Ishikawa (cell line): ENCODE measurements at regions not wholly inside any gene's neighbourhood (a gene's known extent, or its start where the extent isn't known, plus 50 kb on each side); places are given as distances from the start of the nearest gene placed in this dataset.

Source experiments
- CEBPB ChIP-seq: IDR thresholded peaks from 2 replicates; pipeline ENCODE4 v1.6.1; 2012
- CREB1 ChIP-seq: IDR thresholded peaks from 2 replicates; pipeline ENCODE4 v1.6.1; 2012; ENCODE audit warnings: low read depth
- EGR1 ChIP-seq: IDR thresholded peaks from 2 replicates; pipeline ENCODE4 v1.6.1; 2012
- EP300 ChIP-seq: IDR thresholded peaks from 2 replicates; pipeline ENCODE4 v1.6.1; 2012; ENCODE audit warnings: borderline replicate concordance
- FOXM1 ChIP-seq: IDR thresholded peaks from 2 replicates; pipeline ENCODE4 v1.6.1; 2012; ENCODE audit warnings: low read depth, borderline replicate concordance
- NFIC ChIP-seq: IDR thresholded peaks from 2 replicates; pipeline ENCODE4 v1.6.1; 2012
- RAD21 ChIP-seq: IDR thresholded peaks from 2 replicates; pipeline ENCODE4 v1.6.1; 2012; ENCODE audit warnings: low read depth
- REST ChIP-seq: IDR thresholded peaks from 2 replicates; pipeline ENCODE4 v1.6.1; 2012; ENCODE audit warnings: low read depth, mild to moderate bottlenecking
- TAF1 ChIP-seq: IDR thresholded peaks from 2 replicates; pipeline ENCODE4 v1.6.1; 2012; ENCODE audit warnings: low read depth, mild to moderate bottlenecking
- TCF12 ChIP-seq: IDR thresholded peaks from 2 replicates; pipeline ENCODE4 v1.6.1; 2012; ENCODE audit warnings: low read depth
- TEAD4 ChIP-seq: IDR thresholded peaks from 2 replicates; pipeline ENCODE4 v1.6.1; 2012
- USF1 ChIP-seq: IDR thresholded peaks from 2 replicates; pipeline ENCODE4 v1.6.1; 2012
- YY1 ChIP-seq: IDR thresholded peaks from 2 replicates; pipeline ENCODE4 v1.6.1; 2012; ENCODE audit warnings: low read depth
- ZBTB7A ChIP-seq: IDR thresholded peaks from 2 replicates; pipeline ENCODE4 v1.6.1; 2012; ENCODE audit warnings: low read depth
- TF ChIP-seq, protein P1 (sequence below): IDR thresholded peaks from 2 replicates; pipeline ENCODE4 v1.6.1; 2012

DNA sequence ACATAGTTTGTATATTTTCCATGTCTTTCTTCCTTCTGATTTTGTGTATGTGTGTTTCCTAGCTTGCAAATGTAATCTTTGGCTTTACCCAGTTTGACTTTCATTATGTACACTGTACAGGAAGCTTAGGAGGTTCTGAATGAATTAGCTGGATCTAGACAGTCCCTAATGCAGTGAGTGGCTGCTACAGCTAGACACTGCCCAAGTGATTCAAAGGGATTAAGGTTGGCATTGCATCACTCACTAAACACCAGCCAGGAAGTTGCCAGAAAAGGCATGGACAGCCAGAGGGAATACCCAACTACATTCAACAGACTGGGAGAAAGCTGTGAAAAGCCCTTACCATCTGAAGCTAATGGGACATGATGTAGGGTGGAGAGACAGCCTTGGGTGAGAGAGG, 316.0 kb upstream of the MEX3C start:
- TF ChIP-seq YY1 (no peak), TAF1 (no peak), REST (no peak), FOXM1 (no peak), EGR1 (no peak), TEAD4 (no peak), USF1 (no peak), RAD21 (no peak), CREB1 (no peak), TCF12 (no peak), ZBTB7A (no peak), EP300 (no peak), NFIC (no peak)
- TF ChIP-seq, protein P1, sequence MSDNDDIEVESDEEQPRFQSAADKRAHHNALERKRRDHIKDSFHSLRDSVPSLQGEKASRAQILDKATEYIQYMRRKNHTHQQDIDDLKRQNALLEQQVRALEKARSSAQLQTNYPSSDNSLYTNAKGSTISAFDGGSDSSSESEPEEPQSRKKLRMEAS, result no peak

DNA sequence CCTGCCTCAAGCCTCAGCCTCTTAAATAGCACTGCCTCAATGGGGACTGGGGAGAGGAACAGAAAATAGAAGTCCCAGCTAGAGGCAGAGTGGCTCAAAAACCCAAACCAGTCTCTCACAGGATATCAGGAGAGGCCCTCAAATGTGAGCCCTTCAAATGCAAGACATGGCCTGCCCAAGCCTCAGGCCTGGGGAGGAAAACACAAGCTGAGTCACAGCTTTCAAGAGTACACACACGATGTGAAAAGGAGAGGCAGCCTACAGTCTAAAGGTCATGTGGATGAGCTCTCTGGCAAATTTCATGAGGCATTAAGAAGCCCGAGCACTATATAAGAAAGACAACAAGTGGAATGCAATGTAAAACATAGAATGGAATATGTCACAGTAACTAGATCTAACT, 316.6 kb upstream of the MEX3C start:
- TF ChIP-seq TCF12, result no peak

DNA sequence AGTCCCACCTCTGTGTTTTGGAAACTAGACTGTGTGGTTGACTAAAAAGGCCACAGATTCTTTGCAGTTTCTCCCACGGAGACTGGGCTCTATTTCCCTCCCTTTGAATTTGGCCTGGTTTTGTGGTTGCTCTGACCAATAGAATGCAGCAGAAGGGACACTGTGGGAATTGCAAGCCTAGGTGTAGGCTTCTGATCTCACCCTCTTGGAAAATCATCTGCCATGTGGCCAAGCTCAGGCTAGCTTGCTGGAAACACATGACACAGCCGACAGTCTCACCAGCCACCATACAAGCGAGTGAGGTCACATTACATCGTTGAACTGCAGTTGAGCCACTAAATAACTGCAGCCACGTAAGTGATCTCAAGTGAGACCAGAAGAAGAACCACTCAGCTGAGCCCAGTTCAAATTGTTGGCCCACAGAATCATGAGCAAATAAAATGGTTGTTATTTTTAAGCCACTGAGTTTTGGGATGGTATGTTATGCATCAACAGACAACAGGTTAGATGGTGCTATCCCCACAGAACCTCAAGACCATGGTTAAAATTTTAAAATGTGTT, 319.1 kb upstream of the MEX3C start:
- TF ChIP-seq USF1 (no peak), CEBPB (no peak), CREB1 (no peak), NFIC (no peak), REST (no peak), EP300 (no peak), EGR1 (no peak), FOXM1 (no peak), RAD21 (no peak), TAF1 (no peak), ZBTB7A (no peak), YY1 (no peak), TCF12 (no peak), TEAD4 (no peak)
- TF ChIP-seq, protein P1, result no peak

DNA sequence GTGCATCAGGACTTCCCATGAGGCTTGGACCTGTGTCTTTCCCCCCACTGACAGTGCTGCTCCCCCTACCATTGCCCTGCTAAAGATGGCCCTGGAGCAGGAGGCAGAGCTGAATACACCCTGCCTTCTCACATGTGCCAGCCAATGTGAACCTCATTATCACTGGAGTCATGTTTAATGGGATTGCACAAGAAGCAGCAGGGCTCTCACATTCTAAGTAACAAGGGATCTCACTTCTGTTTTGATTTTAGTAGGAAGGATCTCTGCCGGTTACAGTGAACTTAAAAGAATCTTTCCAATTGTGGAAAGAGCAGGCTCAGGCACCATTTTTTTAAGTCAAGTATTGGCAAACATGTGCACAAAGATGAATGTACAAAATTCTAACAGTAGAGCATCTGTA, 322.1 kb upstream of the MEX3C start:
- TF ChIP-seq, protein P1, result no peak
- TF ChIP-seq EGR1 (no peak), CEBPB (no peak), TEAD4 (no peak), YY1 (no peak), REST (no peak), FOXM1 (no peak), NFIC (no peak), RAD21 (no peak), TAF1 (no peak), USF1 (no peak), TCF12 (no peak), ZBTB7A (no peak), CREB1 (no peak)
